HG03095 (cell line): ENCODE measurements at regions not wholly inside any gene's neighbourhood (a gene's known extent, or its start where the extent isn't known, plus 50 kb on each side); places are given as distances from the start of the nearest gene placed in this dataset.
"Not testable (repeated sequence)": the region's sequence is repeated elsewhere in the genome, so short reads cannot be mapped to it uniquely, and the experiment has no call there.

Source experiments
- ATAC-seq: cut with Tn5 transposase; IDR thresholded peaks from one replicate; pipeline ENCODE4 v1.9.1; 2021; ENCODE audit warnings: moderate library complexity; ENCODE audit not compliant: unreplicated experiment

GRCh38 chr1:60893136-60893930 lies 189.0 kb upstream of the NFIA start:
- no peak for ATAC-seq

GRCh38 chr1:60891765-60892164 lies 190.6 kb upstream of the NFIA start:
- no peak for ATAC-seq

GRCh38 chr1:60891281-60891680 lies 191.1 kb upstream of the NFIA start:
- ATAC-seq = no peak

- no peak for ATAC-seq
Observed at GRCh38 chr1:60890664-60891063, 191.7 kb upstream of the NFIA start.

DNA sequence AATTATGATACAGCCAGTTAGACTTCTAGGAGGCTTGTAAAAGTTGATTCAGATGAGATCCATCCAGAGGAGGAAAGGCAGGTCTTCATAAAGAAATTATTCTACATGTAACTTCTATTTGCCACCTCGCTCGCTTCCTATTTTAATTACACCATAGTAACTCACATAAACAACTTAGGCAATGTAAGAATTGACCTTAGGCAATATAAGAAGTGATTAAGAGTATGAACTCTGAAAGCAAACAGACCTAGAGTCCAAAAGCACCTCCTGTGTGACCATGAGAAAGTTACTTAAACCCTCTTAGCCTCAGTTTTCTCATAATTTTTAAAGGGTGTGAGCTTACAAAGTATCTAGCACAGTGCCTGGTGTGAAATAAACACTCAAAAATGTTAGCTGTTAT lies 192.7 kb upstream of the NFIA start:
- no peak for ATAC-seq

- no peak for ATAC-seq
Observed at GRCh38 chr1:60888126-60888525, 194.2 kb upstream of the NFIA start.

DNA sequence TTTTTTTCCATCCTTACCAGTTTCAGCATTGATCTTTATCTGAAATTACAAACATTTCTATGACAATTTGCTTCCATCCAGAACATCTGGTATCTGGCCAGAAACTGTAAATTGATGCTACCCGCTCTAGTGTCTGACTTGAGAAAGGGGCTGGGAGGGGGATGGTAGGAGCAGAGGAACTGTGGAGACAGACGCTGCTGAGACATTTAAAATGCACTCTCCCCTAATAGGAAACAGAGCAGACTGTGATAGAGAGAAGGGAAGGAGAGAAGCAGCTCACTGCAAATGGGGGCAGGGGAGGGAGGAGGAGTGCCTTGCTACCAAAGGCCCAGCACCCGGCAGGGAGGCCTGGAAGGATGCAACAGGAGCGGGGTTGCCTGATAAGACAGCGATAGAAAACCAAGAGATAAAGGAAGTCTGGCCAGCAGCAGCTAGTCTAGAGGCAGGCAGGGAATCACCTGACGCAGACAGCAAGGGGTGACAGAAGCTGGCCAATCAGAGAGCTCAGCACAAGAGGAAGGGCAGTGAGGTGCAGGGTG lies 195.5 kb upstream of the NFIA start:
- ATAC-seq = no peak

DNA sequence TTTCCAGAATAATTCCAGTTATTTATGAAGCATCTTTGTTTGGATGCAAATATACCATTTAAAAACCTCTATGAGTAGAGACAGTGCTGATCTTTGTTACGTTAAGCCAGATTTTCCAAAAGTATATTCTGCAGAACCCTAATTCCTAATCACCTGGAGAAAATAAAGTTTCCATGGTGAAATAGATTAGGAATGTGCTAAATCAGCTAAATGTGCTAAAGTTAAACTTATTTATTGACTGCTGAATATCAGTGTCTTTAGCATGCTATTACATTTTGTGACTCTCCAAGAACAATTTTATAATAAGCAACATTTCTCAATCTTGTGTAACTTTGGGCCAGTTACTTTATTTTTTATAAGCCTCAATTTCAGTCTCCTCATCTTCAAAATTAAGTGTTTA lies 196.3 kb upstream of the NFIA start:
- ATAC-seq = no peak

GRCh38 chr1:60880202-60880601 lies 202.2 kb upstream of the NFIA start:
- no peak for ATAC-seq

GRCh38 chr1:60878323-60878722 lies 204.0 kb upstream of the NFIA start:
- ATAC-seq = no peak

GRCh38 chr1:60877376-60877775 lies 205.0 kb upstream of the NFIA start:
- ATAC-seq = no peak

DNA sequence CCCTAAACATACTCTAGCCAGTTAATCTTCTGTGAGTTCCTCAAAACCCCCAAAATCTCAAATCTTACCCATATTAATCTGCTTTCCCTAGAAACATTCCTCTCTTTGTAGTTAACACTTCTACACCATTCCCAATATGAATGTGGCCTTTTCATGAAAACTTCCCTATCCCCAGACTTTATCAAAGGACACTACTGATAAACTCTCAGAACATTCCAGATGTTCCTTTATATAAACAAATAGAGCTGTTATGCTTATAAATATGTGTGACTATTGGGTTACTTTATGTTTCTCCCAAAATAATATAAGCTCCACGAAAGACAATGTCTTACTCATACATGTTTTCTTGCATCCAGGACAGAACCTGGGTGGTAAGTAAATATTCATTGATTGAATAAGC lies 205.4 kb upstream of the NFIA start:
- ATAC-seq = no peak

DNA sequence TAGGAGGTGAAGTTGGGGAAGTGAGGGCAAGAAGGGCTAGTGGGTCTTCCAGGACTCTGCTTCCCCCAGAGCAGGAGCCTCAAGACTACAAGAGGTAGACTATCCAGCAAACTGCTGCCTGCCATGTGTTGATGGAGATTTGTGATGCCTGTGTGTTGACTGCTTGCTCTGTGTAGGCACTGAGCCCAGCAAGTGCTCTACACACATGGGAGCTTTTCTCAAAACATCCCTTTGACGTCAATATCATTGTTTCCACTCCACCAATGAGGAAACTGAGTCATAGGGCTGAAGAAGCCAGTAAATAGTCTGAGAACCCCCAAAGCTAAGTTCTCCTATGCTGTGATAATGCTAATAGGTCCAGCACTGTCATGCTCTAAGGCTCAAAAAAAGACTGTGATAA lies 207.2 kb upstream of the NFIA start:
- ATAC-seq = no peak

DNA sequence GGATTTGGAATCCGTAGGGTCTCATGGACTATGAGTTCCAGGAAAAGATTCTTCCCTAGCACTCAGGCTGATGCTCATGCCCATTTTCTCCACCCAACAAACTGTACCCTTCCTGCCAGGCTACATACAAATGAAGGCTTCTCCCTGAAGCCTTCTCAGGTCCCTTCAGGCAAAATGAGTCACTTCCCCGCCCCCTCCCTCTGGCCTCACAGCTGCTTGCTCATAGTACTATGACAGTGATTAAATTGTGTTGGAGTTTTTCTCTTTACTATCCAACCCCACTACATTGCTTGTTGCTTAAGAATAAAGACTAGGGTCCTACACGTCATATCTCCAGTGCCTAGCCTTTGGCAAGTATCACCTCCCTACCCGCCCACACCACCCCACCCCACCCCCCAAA lies 207.6 kb upstream of the NFIA start:
- no peak for ATAC-seq

- not testable (repeated sequence) for ATAC-seq
Observed at GRCh38 chr1:60873396-60873795, 209.0 kb upstream of the NFIA start.

DNA sequence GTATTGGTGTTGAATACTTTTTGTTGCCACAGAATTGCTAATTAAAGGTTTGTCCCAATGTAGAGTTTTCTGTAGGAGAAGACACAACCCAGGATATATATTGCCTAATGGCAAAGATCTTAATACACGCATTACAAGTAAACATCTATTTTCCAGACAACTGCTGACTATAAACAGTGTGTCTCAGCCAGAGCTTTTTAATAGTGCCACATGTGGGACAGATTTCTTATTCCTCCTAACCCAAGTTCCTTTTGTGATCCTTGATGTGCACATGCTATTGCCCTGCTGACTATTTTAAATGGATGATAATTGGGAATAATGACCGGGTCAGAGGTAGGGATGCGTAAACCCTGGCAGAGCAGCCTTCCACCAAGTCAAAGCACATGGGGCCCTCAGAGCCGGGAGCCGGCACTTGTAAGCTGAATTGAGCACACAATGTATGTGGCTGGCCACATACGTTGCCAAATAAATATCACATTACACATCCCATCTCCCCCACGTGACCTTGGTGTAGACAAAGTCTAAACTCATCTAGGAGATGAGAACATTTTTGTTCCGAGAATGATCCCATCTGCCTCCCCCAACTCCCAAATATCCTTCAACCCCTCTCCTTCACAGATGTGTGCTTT lies 209.8 kb upstream of the NFIA start:
- ATAC-seq = no peak

- ATAC-seq = no peak
Observed at GRCh38 chr1:60870269-60870865, 212.0 kb upstream of the NFIA start.

DNA sequence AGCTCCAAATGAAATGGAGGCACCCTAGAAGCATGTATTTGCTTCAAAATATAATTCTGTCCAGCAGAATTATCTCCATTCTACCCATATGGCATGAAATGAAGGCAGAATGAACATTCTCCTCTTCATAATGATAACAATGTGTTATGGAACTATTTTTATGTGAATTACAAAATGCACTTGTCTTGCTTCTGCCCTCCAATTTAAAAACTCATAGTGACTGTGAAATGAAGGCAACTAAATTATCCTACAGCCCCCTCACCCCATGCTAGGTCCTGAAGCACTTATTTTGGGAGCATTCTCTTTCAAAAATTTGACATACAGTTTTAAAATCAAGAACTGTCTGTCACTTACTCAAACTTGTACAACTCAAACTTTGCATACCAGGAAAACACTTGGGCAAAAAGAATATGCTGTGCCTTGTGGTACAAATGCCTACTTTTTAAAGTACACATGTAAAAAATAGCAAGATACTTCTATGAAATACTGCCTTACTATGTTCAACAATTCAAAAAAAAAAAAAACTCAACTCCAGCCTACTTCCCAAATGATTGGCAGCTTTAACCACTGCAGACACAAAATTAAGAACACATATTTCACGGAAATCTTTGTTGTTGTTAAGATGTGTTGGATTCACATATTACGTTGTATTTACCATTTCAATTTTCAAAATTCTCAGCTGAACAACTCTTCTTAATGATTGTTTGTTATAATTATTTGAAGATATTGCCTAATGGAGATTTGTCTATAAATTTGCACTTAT lies 213.3 kb upstream of the NFIA start:
- no peak for ATAC-seq

DNA sequence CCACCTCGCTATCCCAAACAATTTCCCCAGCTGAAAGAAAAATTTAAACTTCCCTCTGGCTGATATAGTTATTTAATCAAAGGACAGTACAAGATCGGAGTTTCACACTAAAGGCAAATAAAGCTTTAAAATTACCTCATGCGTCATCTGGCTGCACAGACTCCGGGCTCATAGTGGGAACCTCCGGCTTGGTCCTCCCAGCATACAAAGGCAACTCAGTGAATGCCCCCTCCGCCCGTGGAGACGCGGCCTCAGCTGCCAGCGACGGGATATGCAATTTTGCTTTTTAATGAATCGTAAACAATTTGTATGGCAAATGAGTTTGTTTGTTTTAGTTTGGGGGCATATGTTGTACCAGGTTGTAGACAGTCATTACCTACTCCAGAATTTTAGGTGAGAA lies 214.6 kb upstream of the NFIA start:
- no peak for ATAC-seq

- ATAC-seq = no peak
Observed at GRCh38 chr1:60866917-60867531, 215.3 kb upstream of the NFIA start.
